ENCODE measurements at regions not wholly inside any gene's neighbourhood (a gene's known extent, or its start where the extent isn't known, plus 50 kb on each side); places are given as distances from the start of the nearest gene placed in this dataset.

GRCh38 chr11:105202422-105202821 is 62.9 kb upstream of the CARD18 start:
- no peaks in the 10 kb centered on the region for H3K79me2 ChIP-seq (ENCODE audit: control insufficient read depth, insufficient read depth, low read length, unreplicated experiment)
- H2AFZ ChIP-seq (ENCODE audit: low read length, unreplicated experiment), result no peak overlapping the region
- H3K4me3 ChIP-seq (ENCODE audit: low read depth, low read length), result no peak overlapping the region
- no peaks in the 10 kb centered on the region for H3K36me3 ChIP-seq (ENCODE audit: insufficient read depth, low read length)
- no peaks in the 10 kb centered on the region for H3K4me1 ChIP-seq (ENCODE audit: control insufficient read depth, insufficient read depth, low read length, unreplicated experiment)
- no peaks in the 10 kb centered on the region for H3K27me3 ChIP-seq (ENCODE audit: insufficient read depth, low read length)
- no peak overlapping the region for H3K27ac ChIP-seq (ENCODE audit: low read depth, low read length)

- no peaks in the 10 kb centered on the region for H3K79me2 ChIP-seq (ENCODE audit: control insufficient read depth, insufficient read depth, low read length, unreplicated experiment)
- no peaks in the 10 kb centered on the region for H3K27me3 ChIP-seq (ENCODE audit: insufficient read depth, low read length)
- H3K4me3 ChIP-seq (ENCODE audit: low read depth, low read length), result no peak overlapping the region
- H3K27ac ChIP-seq (ENCODE audit: low read depth, low read length), result no peak overlapping the region
- no peaks in the 10 kb centered on the region for H3K4me1 ChIP-seq (ENCODE audit: control insufficient read depth, insufficient read depth, low read length, unreplicated experiment)
- no peak overlapping the region for H2AFZ ChIP-seq (ENCODE audit: low read length, unreplicated experiment)
- H3K36me3 ChIP-seq (ENCODE audit: insufficient read depth, low read length), result no peaks in the 10 kb centered on the region
Observed at GRCh38 chr11:105201166-105201565, 61.6 kb upstream of the CARD18 start.

- Histone ChIP-seq H3K36me3 (ENCODE audit: insufficient read depth, low read length) (no peaks in the 10 kb centered on the region), H3K27ac (ENCODE audit: low read depth, low read length) (no peak overlapping the region), H3K27me3 (ENCODE audit: insufficient read depth, low read length) (no peaks in the 10 kb centered on the region), H3K4me3 (ENCODE audit: low read depth, low read length) (no peak overlapping the region), H2AFZ (ENCODE audit: low read length, unreplicated experiment) (no peak overlapping the region), H3K79me2 (ENCODE audit: control insufficient read depth, insufficient read depth, low read length, unreplicated experiment) (no peaks in the 10 kb centered on the region), H3K4me1 (ENCODE audit: control insufficient read depth, insufficient read depth, low read length, unreplicated experiment) (no peaks in the 10 kb centered on the region)
Observed at GRCh38 chr11:105197071-105197815, 57.7 kb upstream of the CARD18 start.

- H3K4me3 ChIP-seq (ENCODE audit: low read depth, low read length), result no peak overlapping the region
- no peaks in the 10 kb centered on the region for H3K36me3 ChIP-seq (ENCODE audit: insufficient read depth, low read length)
- H2AFZ ChIP-seq (ENCODE audit: low read length, unreplicated experiment), result no peak overlapping the region
- no peaks in the 10 kb centered on the region for H3K27me3 ChIP-seq (ENCODE audit: insufficient read depth, low read length)
- H3K79me2 ChIP-seq (ENCODE audit: control insufficient read depth, insufficient read depth, low read length, unreplicated experiment), result no peaks in the 10 kb centered on the region
- H3K4me1 ChIP-seq (ENCODE audit: control insufficient read depth, insufficient read depth, low read length, unreplicated experiment), result peaks cover 9% of the 10 kb centered on the region
- no peak overlapping the region for H3K27ac ChIP-seq (ENCODE audit: low read depth, low read length)
Observed at GRCh38 chr11:105193260-105193659, 53.7 kb upstream of the CARD18 start.

GRCh38 chr11:105192115-105192514 is 52.5 kb upstream of the CARD18 start:
- Histone ChIP-seq H3K27ac (ENCODE audit: low read depth, low read length) (no peak overlapping the region), H3K4me3 (ENCODE audit: low read depth, low read length) (no peak overlapping the region), H3K36me3 (ENCODE audit: insufficient read depth, low read length) (no peaks in the 10 kb centered on the region), H3K27me3 (ENCODE audit: insufficient read depth, low read length) (no peaks in the 10 kb centered on the region), H2AFZ (ENCODE audit: low read length, unreplicated experiment) (no peak overlapping the region), H3K4me1 (ENCODE audit: control insufficient read depth, insufficient read depth, low read length, unreplicated experiment) (peaks cover 9% of the 10 kb centered on the region), H3K79me2 (ENCODE audit: control insufficient read depth, insufficient read depth, low read length, unreplicated experiment) (no peaks in the 10 kb centered on the region)

- no peaks in the 10 kb centered on the region for H3K79me2 ChIP-seq (ENCODE audit: control insufficient read depth, insufficient read depth, low read length, unreplicated experiment)
- no peaks in the 10 kb centered on the region for H3K27me3 ChIP-seq (ENCODE audit: insufficient read depth, low read length)
- no peak overlapping the region; the same call in 1 of the 2 replicates for H3K27ac ChIP-seq (ENCODE audit: low read depth, low read length)
- H3K4me1 ChIP-seq (ENCODE audit: control insufficient read depth, insufficient read depth, low read length, unreplicated experiment), result peaks cover 9% of the 10 kb centered on the region
- no peak overlapping the region for H2AFZ ChIP-seq (ENCODE audit: low read length, unreplicated experiment)
- H3K4me3 ChIP-seq (ENCODE audit: low read depth, low read length), result no peak overlapping the region
- H3K36me3 ChIP-seq (ENCODE audit: insufficient read depth, low read length), result no peaks in the 10 kb centered on the region
Observed at GRCh38 chr11:105189581-105189980, 50.0 kb upstream of the CARD18 start.

All from ACC112 (cell line).